Activated T-cell treated with anti-CD3 and anti-CD28 coated beads, Interleukin-2, amount 50 U/mL, for 1 hour (primary cell): ENCODE measurements at regions not wholly inside any gene's neighbourhood (a gene's known extent, or its start where the extent isn't known, plus 50 kb on each side); places are given as distances from the start of the nearest gene placed in this dataset.
"Not testable (repeated sequence)": the region's sequence is repeated elsewhere in the genome, so short reads cannot be mapped to it uniquely, and the experiment has no call there.

ENCODE experiments used
- DNase-seq: peaks from one replicate; pipeline ENCODE4 v3.0.0-alpha.2; 2020

GRCh38 chr5:89168766-89169165, 285.8 kb upstream of the MEF2C start:
- DNase-seq: no peak

- DNase-seq: not testable (repeated sequence)
These were observed 281.7 kb upstream of the MEF2C start for GRCh38 chr5:89164703-89165102.

GRCh38 chr5:89156226-89156625, 273.2 kb upstream of the MEF2C start:
- no peak for DNase-seq

- no peak for DNase-seq
These were observed 264.0 kb upstream of the MEF2C start for GRCh38 chr5:89147031-89147430.

DNA sequence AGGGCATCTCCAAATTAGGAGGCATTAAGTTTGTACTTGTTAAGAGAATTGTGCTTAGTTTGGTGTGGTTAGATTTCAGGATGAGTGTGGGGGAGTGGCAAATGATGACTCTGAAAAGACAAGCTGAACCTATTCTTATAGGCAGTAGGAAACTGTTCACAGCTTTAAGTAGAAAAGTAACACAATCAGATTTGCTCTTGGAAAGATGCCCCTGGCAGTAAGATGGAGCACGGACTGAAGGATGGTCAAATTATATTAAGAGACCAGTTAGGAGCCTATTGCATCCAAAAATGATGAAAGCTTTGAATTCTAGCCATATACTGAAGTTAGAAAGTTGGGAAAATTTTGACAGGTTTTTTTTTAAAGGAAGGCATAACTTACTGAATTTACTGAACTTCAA, 254.2 kb upstream of the MEF2C start:
- no peak for DNase-seq

DNA sequence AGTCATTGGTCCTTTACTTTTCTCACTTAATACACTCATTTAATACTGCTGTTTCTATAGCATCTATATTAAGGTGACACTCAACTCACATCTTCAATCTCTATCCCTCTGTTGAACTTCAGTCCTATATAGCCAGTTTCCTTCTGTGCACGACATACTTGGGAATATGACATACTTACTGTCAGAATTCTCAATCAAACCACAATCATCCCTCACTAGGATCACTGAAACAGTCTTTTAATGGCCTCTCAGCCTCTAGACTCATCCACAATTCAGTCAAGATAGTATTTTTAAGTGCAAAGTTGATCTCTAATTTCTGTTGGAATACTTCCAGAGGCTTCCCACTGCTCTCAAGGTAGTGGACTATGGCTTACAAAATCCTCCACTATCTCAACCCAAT, 251.0 kb upstream of the MEF2C start:
- no peak for DNase-seq

GRCh38 chr5:89133129-89133528, 250.1 kb upstream of the MEF2C start:
- no peak for DNase-seq

DNA sequence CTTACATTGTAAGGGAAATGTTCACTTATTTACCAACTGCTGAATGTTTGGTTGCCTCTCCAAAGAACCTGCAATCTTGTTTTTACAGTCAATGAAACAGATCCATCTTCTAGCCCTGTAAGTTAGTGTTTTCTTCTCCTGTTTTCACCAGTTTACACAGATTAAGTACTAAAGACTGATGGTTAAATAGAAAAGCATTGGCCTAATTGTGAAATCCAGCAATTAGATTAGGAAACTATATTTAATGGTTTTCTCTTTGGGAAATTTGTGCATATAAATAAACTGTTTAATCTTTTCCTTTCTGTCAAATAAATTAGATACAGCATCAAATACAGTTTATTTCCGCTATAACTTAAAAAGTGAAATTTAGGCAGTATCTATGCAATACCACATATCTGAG, 247.9 kb upstream of the MEF2C start:
- no peak for DNase-seq

- no peak for DNase-seq
These were observed 247.0 kb upstream of the MEF2C start for GRCh38 chr5:89129941-89130340.

DNA sequence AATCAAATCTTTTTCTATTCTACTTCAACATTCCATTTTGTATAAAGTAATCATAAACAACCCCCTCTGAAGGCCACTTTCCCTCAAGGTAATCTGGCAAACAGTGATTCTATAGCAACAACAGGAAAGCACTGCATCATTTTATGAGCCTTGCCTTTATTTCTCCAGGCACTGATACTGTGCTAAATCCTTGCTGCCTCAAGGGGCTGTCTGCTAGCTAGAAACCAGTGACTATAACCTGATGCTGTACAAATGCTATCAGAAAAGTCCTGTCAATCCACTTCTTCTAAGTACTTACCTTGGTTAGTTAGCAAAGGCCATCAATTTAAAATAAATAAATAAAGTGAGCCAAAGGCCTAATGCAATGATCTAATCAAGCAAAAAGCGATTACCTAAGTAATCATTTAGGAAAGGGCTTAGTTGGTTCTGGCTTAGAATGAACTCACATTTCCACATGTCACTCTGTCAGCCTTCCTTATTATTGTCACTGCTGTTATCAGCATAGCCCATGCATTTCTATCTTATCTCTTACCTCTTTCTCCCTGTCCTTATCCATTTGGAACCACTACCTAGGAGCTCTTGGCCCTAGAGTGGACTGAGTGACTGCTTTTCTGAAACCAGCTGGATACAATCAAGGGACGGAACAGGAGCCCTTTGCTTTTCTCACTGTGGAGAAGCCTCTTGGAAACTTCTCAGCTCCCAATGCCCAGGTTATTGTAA, 246.1 kb upstream of the MEF2C start:
- no peak for DNase-seq

- DNase-seq: no peak
These were observed 245.1 kb upstream of the MEF2C start for GRCh38 chr5:89128092-89128491.

- DNase-seq: no peak
These were observed 244.2 kb upstream of the MEF2C start for GRCh38 chr5:89127191-89127590.

DNA sequence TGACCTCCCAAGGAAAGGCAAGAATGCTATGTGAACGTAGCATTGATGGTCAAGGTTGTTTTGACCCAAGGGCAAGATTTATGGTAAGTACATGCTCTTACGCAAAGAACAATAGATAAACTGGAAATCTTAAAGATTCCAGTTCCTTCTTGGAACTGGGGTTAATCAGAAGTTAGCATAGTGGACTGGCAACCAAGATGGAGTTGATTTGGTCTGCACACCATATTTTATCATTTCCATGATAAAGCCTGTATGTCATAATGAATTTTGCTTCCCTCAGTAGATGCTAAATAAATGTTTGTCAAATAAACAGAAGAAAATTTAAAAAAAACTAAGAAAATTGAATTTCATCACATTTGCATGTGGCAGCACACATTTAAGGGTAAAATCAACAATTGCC, 242.4 kb upstream of the MEF2C start:
- no peak for DNase-seq

DNA sequence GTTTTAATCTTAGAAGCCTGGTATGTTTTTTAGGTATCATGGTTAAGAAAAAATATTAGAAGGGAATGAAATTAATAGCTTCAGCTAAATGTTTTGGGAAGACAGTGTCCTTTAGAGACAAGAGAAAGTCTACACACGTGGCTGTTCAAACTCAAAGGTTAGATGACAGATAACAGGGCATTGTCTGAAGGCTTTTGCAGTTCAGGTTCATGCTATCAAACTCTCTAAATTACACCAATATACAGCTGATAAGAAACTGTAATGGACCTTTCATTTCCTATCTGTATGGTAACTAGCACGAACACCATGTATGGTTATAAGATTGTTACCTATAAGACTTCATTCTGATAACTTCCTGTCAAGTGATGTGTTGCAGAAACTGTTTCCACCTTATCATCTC, 240.6 kb upstream of the MEF2C start:
- no peak for DNase-seq

DNA sequence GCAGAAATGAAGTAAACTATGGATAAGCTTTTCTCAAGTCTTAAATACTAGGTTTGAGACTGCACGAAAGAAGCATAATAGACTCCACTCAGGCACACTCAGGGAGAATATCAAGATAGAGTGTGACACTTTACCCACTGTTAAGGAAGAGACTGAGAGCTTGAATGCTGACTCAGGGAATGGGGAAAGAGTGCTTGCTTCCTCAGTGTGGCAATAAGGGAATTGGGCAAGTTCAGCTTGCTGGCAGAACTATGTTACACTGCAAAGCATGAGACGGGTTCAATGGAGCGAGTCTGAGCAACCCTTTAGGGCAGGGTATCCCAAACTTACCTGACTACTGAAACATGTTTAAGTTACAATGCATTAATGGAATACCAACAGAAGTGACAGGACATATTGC, 237.7 kb upstream of the MEF2C start:
- DNase-seq: no peak

- no peak for DNase-seq
These were observed 234.2 kb upstream of the MEF2C start for GRCh38 chr5:89117124-89117644.

DNA sequence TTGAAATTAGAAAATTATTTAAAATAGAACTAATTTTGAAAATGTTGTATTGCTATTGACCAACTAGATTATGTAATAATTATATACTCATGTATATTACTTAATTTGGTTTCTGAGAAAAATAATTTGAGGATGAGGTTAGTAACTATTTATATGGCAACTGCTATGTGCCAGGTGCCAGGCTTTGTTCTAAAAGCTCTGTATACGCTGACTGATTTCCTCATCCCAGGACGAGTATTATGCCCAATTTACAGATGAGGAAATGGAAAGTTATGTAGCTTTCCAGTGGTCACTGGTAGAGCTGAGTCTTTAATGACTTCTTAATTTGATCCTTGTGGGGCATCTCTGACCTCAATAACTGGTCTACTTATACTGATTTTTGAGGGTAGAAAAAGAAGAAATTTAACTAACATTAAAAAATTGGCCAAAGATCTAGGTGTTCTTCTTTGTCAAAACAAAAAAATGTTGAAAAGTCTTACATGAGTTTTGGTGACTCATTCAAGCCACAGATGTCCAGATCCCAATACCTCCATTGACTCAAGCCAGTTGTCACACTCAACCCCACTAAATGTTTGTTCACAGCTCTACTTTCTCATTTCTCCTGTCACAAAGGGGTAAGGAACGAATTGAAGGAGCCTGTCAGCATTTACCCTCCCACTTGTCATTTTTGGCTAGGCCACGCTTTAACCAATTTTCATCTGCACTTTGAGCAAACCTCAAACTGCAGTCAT, 228.1 kb upstream of the MEF2C start:
- no peak for DNase-seq

GRCh38 chr5:89106480-89106879, 223.5 kb upstream of the MEF2C start:
- no peak for DNase-seq

DNA sequence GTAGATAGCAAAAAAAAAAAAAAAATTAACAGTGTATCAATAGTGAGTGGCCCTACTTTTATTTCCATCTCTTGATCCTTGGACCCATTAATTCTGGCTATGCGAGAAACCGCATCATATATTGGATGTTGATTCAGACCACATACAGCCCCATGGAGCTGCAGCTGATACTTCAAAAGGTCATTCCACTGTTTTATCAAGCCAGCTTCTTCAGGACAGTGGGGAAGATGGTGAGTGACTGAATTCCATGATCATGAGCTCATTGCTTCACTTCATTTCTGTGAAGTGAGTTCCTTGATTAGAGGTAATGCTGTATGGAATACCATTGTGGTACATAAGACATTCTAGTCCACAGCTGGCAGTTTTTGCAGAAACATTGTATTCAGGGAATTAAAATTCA, 222.9 kb upstream of the MEF2C start:
- DNase-seq: no peak

DNA sequence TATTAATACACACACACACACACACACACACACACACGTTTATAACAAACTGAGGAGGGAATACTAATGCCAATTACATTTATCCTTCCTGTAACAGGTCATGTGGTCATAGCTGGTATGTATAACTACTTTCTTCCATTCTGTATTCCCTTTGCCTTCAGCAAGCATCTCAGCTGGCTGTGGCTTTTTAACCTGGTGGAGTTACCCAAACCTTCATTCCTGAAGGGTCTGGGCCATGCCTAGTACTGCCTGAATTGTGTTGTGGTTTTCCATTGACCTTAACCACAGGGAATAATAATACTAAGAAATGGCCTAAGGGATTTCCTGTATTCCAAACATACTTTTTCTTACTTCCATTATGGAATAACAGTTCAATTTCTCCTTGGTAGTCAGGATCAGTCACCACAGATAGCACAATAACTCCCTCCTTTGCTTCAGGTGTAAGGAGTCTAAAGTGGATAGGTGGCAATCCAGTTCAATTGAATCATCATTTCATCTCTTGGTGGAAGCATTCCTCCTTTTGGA, 222.2 kb upstream of the MEF2C start:
- DNase-seq: no peak

- DNase-seq: no peak
These were observed 215.3 kb upstream of the MEF2C start for GRCh38 chr5:89098199-89098756.

GRCh38 chr5:89097103-89097502, 214.1 kb upstream of the MEF2C start:
- DNase-seq: no peak

GRCh38 chr5:89095341-89095740, 212.4 kb upstream of the MEF2C start:
- no peak for DNase-seq

DNA sequence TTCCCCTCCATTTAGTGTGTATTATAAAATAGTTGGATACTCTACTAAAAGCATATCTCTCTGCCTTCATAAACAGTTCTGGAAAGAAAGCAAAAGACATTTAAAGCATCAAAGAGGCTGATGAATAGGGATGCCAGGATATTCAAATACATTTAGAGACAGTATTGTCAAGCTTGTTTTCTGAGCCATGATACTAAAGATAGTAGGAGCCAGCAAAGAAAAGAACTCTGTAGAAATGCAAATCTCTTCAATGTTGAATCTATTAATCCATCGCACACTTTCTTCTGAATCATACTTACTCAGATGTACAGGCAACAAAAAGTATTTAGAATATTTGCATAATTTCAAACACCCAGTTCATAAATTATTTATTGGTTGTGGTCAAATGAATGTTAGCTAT, 207.1 kb upstream of the MEF2C start:
- no peak for DNase-seq
